Omental fat pad (tissue), 3 donors: ENCODE measurements at regions not wholly inside any gene's neighbourhood (a gene's known extent, or its start where the extent isn't known, plus 50 kb on each side); places are given as distances from the start of the nearest gene placed in this dataset.
"Not testable (repeated sequence)": the region's sequence is repeated elsewhere in the genome, so short reads cannot be mapped to it uniquely, and the experiment has no call there.

ENCODE experiments used
- ATAC-seq: fragments of 150-250 bp; one replicate; pipeline ENCODE4 v1.9.1; 2016; ENCODE audit warnings: mild to moderate bottlenecking, moderate library complexity; ENCODE audit not compliant: low FRiP score
- DNase-seq: peaks from one replicate; pipeline ENCODE4 v3.0.0-alpha.2; 2019; ENCODE audit warnings: low spot score
- TF ChIP-seq, protein P1 (sequence below), 3 donors: fragments of 450-650 bp; IDR thresholded peaks; one replicate each; pipeline ENCODE4 v1.5.1; 2016 to 2017; ENCODE audit warnings: antibody characterized with exemption in 3 of 3, mild to moderate bottlenecking in 3 of 3, moderate library complexity in 2 of 3

DNA sequence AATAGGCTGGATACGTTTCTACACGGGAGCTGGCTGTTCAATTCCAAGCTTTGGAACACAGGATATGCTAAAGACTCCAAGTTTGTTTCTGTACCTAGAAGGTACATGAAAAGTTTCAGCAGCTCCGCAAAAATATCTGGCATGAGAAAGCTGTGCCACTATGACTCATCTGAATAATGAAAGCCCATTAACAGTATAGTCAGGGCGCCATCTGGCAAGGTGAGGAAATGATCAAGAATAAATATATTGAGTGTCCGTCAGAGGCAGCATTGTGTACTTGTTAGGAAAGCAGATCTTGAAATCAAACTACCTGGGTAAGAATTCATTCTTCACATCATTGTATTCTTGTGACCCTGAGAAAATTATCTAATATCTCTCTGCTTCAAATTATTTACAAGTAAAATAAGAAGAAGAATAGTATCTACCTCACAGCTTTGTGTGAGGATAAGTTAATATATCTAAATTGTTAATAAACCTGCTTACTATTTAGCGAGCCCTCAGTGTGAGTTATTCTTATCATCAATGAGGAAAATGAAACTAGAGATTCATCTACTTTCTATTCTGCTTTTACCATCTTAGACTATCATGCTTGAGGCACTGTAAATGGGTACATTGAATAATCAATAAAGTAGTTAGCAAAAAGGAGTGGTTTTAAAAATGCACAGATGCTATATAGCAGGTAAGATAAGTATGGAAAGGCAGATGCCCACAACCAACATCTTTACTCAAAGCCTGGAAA lies 53.5 kb downstream of the FSCB start:
- DNase-seq (no peak), ATAC-seq (no peak)
- TF ChIP-seq, protein P1, sequence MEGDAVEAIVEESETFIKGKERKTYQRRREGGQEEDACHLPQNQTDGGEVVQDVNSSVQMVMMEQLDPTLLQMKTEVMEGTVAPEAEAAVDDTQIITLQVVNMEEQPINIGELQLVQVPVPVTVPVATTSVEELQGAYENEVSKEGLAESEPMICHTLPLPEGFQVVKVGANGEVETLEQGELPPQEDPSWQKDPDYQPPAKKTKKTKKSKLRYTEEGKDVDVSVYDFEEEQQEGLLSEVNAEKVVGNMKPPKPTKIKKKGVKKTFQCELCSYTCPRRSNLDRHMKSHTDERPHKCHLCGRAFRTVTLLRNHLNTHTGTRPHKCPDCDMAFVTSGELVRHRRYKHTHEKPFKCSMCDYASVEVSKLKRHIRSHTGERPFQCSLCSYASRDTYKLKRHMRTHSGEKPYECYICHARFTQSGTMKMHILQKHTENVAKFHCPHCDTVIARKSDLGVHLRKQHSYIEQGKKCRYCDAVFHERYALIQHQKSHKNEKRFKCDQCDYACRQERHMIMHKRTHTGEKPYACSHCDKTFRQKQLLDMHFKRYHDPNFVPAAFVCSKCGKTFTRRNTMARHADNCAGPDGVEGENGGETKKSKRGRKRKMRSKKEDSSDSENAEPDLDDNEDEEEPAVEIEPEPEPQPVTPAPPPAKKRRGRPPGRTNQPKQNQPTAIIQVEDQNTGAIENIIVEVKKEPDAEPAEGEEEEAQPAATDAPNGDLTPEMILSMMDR (IDR thresholded peaks at IDR 0.05): no peak

DNA sequence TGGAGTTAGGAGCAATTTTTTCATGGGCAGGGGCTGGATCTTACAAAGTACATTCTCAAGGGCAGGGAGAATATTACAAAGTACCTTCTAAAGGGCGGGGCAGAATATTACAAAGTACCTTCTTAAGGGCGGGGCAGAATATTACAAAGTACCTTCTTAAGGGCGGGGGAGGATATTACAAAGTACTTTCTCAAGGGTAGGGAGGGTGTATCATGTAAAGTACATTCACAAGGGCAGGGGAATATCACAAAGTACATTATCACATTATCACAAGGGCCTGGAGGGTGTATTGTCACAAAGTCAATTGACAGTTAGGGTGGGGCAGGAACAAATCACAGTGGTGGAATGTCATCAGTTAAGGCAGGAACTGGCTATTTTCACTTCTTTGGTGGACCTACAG lies 56.9 kb downstream of the FSCB start:
- DNase-seq, ATAC-seq: not testable (repeated sequence)

- ATAC-seq (no peak), DNase-seq (no peak)
- TF ChIP-seq, protein P1 (IDR thresholded peaks at IDR 0.05): no peak
Measured at GRCh38 chr14:44449680-44450079, 57.4 kb downstream of the FSCB start.

- TF ChIP-seq, protein P1 (IDR thresholded peaks at IDR 0.05): no peak
- no peak for ATAC-seq
Measured at GRCh38 chr14:44448951-44449358, 58.1 kb downstream of the FSCB start.

DNA sequence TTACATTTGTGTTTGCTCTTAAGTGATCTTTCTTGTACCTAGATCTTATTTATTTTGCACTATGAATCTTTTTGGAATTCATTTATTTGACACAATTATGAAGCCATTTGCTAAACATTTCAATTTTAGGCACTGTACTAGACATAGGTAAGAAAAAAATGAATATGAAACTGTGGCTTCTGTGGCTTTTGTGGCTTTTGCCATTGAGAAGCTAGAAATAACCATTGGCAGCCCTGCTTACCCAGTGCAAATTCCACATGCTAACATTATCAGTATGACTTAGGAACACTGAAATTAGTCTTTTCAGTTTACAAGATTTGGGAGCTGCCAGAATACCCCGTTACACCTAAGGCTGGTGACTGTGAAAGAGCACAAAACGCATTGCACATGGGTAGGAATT lies 60.1 kb downstream of the FSCB start:
- TF ChIP-seq, protein P1 (IDR thresholded peaks at IDR 0.05): no peak
- DNase-seq (no peak), ATAC-seq (no peak)

More at GRCh38 chr14:44448951-44449358, 58.1 kb downstream of the FSCB start:
- DNase-seq: no peak

GRCh38 chr14:44444454-44444853 lies 62.6 kb downstream of the FSCB start:
- DNase-seq (no peak), ATAC-seq (no peak)
- TF ChIP-seq, protein P1 (IDR thresholded peaks at IDR 0.05): no peak

- TF ChIP-seq, protein P1 (IDR thresholded peaks at IDR 0.05): no peak
- ATAC-seq: no peak
Measured at GRCh38 chr14:44438936-44439335, 68.1 kb downstream of the FSCB start.

More at GRCh38 chr14:44438936-44439335, 68.1 kb downstream of the FSCB start:
- DNase-seq: no peak
